IMR-90 (cell line): ENCODE measurements at regions not wholly inside any gene's neighbourhood (a gene's known extent, or its start where the extent isn't known, plus 50 kb on each side); places are given as distances from the start of the nearest gene placed in this dataset.

ENCODE experiments used
- CTCF ChIP-seq: conservative IDR thresholded peaks from 2 replicates; pipeline ENCODE4 v1.5.1; 2012; ENCODE audit warnings: mild to moderate bottlenecking, low read depth, low read length, improper control_type of control experiment
- FOS ChIP-seq: fragments of 150-350 bp; IDR thresholded peaks from 2 replicates; pipeline ENCODE4 v1.6.1; 2016; ENCODE audit warnings: low read depth, low read length
- MAFK ChIP-seq: IDR thresholded peaks from 2 replicates; pipeline ENCODE4 v1.6.1; 2012; ENCODE audit warnings: low read depth, low read length, improper control_type of control experiment
- MXI1 ChIP-seq: IDR thresholded peaks from 2 replicates; pipeline ENCODE4 v1.6.1; 2012; ENCODE audit warnings: low read depth, mild to moderate bottlenecking, low read length, moderate library complexity, borderline replicate concordance
- POLR2A ChIP-seq: IDR thresholded peaks from 2 replicates; pipeline ENCODE4 v1.6.1; 2012; ENCODE audit warnings: mild to moderate bottlenecking, low read depth, low read length
- RCOR1 ChIP-seq: IDR thresholded peaks from 2 replicates; pipeline ENCODE4 v1.6.1; 2012; ENCODE audit warnings: mild to moderate bottlenecking, low read length, improper control_type of control experiment; ENCODE audit not compliant: insufficient replicate concordance
- RFX5 ChIP-seq: IDR thresholded peaks from 2 replicates; pipeline ENCODE4 v1.8.0; 2012; ENCODE audit warnings: low read depth, mild to moderate bottlenecking, low read length, moderate library complexity
- USF2 ChIP-seq: fragments of 150-350 bp; IDR thresholded peaks from 2 replicates; pipeline ENCODE4 v1.6.1; 2017; ENCODE audit warnings: mild to moderate bottlenecking, antibody characterized with exemption, low read length, low read depth

- TF ChIP-seq CTCF (no peak), USF2 (no peak), RCOR1 (no peak), RFX5 (no peak), POLR2A (no peak), FOS (no peak), MAFK (no peak), MXI1 (no peak)
Observed at GRCh38 chr2:120629241-120629895, 106.3 kb upstream of the GLI2 start.
